OCI-LY1 (cell line): ENCODE measurements at regions not wholly inside any gene's neighbourhood (a gene's known extent, or its start where the extent isn't known, plus 50 kb on each side); places are given as distances from the start of the nearest gene placed in this dataset.

Experiments used
- EZH2 ChIP-seq: fragments of 200-600 bp; sonication (generic), shearing (Covaris generic); IDR thresholded peaks from 2 replicates; pipeline ENCODE4 v1.8.0; 2017; ENCODE audit warnings: borderline replicate concordance, mixed run types, mild to moderate bottlenecking, antibody characterized with exemption, low read length, moderate library complexity, mixed read lengths
- TF ChIP-seq, protein P1 (sequence below): fragments of 200-600 bp; sonication (generic), shearing (Covaris generic); IDR thresholded peaks from 2 replicates; pipeline ENCODE4 v1.5.1; 2017; ENCODE audit warnings: mild to moderate bottlenecking, antibody characterized with exemption, low read length, moderate library complexity, mixed read lengths

- TF ChIP-seq, protein P1, sequence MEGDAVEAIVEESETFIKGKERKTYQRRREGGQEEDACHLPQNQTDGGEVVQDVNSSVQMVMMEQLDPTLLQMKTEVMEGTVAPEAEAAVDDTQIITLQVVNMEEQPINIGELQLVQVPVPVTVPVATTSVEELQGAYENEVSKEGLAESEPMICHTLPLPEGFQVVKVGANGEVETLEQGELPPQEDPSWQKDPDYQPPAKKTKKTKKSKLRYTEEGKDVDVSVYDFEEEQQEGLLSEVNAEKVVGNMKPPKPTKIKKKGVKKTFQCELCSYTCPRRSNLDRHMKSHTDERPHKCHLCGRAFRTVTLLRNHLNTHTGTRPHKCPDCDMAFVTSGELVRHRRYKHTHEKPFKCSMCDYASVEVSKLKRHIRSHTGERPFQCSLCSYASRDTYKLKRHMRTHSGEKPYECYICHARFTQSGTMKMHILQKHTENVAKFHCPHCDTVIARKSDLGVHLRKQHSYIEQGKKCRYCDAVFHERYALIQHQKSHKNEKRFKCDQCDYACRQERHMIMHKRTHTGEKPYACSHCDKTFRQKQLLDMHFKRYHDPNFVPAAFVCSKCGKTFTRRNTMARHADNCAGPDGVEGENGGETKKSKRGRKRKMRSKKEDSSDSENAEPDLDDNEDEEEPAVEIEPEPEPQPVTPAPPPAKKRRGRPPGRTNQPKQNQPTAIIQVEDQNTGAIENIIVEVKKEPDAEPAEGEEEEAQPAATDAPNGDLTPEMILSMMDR = no peak
- no peak for TF ChIP-seq EZH2
Measured at GRCh38 chr17:10899281-10899680, 61.4 kb upstream of the PIRT start.
